Fibroblast of skin of abdomen (primary cell): ENCODE measurements at regions not wholly inside any gene's neighbourhood (a gene's known extent, or its start where the extent isn't known, plus 50 kb on each side); places are given as distances from the start of the nearest gene placed in this dataset.
"Not testable (repeated sequence)": the region's sequence is repeated elsewhere in the genome, so short reads cannot be mapped to it uniquely, and the experiment has no call there.

Source experiments
- DNase-seq: peaks from one replicate; pipeline ENCODE4 v3.0.0-alpha.2; 2013

DNA sequence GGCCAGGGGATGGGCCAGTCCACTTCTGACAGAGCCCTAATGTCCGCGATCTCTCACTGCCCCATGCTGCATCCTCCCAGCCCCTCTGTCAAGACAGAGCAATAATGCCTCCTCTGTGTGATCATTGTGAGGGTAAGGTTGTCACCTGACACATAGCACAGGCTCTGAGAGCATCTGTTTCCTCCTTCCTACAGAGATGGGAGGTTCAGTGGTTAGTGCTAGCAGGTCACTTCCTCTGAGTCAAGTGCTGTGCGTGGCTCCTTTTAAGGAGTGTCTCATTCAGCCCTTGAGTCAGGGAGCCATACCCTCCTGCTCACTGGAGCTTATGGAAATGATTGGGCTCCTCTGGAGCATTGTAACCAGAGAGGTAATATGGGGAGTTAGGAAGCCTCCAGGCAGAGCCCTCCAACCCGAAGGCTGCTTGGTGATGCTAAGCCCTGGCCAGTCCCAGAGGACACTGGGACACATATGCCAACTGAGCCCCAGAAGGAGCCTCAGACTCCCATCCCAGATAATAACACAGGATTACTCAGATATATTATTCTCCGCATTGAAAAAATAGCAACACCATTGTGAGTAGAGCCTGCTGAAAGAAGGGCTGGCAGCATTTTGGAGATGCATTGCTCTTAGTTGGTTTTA lies 189.0 kb downstream of the GALNT1 start:
- no peak for DNase-seq

DNA sequence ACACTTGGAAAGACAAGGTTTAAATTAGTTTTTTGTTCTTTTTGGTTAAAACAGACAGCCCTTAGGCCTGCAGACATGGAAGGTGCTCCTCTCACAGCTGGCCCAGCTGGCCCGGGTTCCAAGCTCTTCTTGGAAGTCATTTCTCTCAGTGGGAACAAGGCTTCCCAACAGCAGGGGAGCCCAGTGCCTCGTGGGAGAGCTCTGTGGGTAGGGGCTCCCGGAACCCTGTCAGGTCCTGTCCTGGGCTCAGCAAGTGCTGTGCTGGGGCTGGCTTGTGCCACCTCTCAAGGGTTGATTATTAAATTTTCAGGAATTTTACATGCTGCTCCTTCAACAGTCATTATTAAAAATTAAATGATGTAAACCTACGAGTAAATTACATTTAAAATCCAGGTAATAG lies 189.6 kb downstream of the GALNT1 start:
- DNase-seq: no peak

DNA sequence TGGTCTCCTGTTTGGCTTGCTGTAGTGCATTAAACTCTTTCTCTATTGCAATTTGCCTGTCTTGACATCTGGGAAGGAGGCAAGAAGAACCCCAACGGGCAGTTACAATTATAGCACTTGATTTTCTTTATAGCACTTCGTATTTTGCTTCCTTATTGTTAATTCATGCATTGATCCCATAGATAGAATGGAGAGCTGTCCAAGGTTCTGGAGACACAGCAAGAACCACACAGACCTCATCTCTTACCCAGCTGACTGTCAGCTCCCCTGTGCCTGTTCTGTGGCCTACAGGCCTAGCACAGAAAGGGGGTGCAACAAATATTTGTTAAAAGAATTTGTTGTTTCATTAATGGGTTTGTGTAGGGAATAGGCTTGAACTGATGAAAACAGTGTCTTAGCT lies 194.3 kb downstream of the GALNT1 start:
- DNase-seq: peak; percentile 3

DNA sequence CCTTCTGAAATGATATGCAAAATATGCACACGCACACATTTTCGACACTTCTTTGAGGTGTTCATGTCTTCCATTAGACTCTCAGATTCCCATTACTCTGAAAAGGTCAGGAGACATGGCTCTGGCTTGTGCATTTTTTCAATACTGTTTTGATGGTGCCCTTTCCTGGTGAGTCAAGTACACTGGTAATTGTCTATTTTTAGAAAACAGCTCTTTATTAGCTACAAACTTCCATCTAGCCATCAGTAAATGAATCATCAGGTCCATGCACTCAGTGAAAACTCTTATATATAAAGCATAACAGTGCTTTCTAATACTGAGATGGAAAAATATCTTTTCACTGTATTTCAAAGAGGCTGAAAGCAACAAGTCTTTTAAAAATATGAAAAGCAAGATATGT lies 194.9 kb downstream of the GALNT1 start:
- DNase-seq: no peak

DNA sequence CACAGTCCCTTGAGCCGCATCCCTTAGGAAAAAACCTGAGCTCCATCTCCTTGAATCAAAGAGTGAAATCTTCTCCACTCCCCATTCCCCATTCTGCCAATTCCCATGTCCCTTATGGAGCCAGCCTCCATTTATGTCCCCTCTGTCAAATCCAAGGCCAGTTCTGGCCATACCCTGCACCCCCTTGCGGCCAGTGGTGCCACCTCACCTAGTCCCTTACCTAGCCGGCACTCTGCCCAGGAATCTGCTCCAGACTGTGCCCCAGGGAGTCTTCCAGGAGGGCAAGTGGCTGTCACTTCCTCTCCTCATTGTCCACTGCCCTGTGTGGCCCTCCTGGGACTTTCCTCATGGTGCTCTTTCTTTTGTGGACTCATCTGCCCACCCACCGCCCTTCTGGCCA lies 195.4 kb upstream of the RMP24 start:
- no peak for DNase-seq

DNA sequence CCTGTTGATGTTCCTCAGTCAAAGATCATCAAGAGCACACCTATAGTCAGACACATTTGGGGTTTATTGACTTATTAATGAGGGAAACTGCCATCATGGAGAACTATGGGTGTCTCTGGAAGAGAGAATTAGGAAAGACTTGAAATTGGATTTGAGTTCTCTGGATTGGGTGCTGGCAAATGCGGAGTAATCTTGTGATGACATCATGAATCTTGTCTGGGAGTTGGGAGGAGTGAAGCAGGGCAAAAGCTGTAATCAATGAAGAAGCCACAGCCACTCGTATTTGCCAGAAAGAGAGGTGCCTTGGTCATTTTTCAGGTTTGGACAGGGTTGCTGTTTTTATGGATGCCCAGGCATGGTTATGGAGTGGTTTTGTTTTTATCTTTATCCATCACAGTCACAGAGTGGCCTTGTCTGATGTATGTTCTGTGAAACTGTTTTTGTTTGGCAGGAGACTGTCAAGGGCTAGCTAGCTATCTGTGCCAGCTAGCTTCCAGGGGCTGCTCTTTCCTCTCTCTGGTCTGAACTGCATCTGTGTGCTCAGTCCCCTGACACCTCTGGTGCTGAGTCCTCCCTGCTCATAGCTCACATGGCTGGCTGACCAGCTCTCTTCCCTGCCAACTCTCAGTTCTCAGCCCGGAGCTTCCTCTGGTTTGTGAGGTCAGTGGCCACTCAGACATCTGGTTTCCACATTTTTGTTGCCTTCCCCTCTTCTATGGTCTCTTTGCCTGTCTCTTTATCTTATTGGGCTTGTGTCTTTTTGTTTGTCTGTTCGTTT lies 193.4 kb upstream of the RMP24 start:
- no peak for DNase-seq

DNA sequence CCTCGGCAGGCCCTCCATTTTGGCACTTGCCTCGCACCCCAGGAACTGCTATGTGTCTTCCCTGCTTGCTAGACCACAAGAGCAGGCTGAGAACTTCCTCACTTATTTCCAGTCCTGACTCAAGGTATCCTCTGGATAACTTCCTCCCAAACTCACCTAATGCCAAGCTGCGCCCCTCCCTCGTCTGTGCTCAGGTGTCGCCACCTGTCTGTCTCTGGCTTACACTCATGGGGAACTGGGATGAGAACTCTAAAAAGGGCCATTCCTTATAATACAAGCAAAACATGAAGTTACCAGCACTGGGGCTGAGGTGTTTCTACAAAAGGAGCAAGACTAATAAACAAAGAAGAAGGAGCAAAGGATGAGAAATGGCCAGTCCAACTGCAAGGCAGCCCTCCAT lies 191.5 kb upstream of the RMP24 start:
- DNase-seq: no peak

DNA sequence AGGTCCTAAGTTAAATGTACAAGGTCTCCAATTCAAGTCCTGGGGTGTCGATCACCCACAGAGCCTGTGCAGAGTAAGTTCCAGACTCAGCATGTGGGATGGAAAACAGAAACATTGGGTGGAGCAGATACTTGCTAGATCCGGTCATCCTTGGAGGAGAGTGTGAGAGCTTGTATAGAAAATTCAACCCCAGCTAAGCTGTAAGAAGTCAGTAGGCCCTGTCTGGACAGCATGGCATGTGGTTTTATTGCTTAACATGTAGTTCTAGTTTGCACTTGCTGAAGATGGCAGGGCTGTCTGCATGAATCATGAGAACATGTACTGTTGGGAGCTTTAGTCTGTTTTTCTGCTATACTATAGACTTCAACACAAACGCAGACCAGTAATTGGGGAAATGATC lies 189.6 kb upstream of the RMP24 start:
- DNase-seq: no peak

DNA sequence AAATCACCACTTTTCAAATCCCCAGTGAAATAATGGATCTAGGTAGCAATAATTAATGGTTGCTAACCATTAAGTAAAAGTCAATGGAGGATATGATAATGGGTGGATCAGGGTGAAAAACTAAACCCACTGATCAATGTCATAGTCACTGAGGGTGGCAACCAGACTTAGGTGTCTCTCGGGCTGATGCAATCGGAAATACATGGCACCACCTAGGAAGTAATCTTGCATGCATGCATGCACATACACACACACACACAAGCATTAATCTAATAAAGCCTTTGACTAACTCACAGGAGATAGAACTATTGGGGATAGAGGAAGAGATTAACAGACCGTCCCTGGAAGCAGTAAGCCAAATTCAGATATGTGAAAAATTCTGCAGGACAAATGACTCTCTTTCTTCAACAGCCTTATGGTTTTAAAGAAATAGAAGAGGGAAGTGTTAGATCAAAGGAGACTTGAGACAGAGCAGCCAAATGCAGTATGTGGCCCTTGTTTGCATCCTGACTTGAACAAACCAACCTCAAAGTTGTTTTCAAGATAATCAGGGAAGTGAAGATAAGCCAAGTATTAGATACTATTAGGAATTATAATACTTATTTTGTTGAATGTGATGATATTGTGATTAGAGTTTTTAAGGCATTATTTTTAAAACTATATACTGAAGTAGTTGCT lies 186.0 kb upstream of the RMP24 start:
- DNase-seq: no peak

DNA sequence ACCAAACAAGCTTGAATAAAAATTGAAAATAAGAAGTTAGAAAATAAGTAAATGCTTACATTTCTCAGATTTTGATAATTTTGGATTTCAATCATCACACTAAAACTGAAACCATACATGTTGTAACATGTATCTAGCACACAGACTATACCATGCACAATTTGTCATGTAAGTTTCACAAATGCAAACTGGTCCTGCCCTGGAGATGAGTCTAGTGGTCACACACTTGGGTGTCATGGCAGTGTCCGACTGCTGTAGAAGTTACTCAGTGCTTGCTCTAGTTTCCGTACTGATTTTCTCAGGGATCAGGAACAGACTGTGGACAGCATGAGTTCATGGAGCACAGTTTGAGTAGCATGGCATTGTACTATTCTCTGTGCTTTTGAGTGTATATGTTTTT lies 182.9 kb upstream of the RMP24 start:
- DNase-seq: no peak

DNA sequence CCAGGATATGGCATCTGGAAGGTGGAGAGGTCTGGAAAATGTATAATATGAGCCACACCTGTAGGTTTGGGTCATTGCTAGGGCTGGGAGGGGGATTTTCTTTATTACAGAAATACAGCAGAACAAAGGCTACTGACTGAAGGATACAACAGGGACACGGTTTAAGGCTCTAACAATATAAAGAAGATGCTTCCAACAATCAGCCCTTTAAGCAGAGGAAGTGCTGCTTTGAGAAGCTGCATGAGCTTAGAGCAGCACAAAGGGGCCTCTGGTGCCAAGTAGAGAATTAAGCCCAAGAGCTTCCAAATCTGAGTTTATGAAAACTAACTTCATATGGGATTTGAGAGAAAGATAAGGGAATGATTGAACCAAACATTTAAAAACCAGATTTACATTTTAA lies 174.5 kb upstream of the RMP24 start:
- no peak for DNase-seq

DNA sequence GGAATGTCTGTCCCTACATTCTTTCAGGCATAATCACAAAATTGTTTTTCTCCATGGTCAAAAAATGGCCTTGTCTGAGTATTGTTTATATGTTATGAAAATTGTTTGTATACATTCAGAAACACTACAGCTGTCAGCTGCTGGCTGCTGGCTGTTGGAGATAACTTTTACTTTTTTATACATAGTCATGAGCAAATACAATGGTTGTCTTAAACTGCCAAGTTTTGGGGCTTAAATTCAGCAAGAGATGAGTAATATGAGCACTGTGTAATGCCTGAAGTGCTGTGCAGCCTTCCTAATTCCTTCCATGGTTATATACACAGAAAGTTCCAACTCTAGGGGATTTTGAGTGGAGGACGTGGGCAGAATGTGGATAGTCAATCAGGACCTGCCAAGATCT lies 168.9 kb upstream of the RMP24 start:
- no peak for DNase-seq

DNA sequence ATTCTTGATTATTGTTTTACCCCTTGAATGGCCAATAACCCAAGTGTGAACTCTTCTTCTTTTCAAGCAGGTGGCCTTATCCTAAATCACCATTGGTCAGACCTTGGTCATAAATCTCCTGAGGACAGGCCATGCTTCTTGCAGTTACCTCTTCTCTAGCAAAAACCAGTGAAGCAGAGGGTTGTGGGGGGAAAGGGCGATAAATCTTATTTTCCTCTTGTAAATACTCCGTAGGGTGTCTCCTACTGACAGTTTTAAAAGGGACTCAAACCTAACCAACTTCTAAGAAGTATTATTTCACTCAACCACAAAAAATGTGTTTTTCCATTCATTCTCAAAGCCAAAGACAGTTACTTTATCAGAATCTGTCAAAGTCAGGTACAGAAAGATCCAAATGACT lies 168.1 kb upstream of the RMP24 start:
- DNase-seq: no peak

DNA sequence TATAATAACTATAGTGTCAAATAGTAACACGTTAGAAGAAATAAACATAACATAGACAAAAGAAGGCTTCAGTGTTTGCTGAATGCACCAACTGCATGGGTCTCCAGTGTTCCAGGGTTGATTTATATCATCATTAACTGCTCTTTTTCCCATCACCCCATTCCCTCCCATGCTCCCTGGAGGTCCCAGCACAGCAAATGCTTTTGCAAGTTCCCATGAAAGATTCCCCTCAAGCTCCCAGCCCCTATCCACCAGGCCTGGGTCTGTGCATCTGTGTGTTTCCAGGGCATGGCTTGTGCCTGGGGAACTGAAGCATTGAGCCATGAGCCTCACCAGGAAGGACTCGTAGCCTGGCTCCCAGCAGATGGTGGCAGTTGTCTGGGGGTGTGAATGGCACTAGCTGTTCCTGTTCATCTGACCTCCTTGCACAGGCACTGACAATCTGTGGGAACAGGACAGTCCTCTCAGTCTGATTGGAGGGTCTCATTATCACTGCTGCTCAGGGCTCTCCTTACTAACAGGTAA lies 164.6 kb upstream of the RMP24 start:
- no peak for DNase-seq

DNA sequence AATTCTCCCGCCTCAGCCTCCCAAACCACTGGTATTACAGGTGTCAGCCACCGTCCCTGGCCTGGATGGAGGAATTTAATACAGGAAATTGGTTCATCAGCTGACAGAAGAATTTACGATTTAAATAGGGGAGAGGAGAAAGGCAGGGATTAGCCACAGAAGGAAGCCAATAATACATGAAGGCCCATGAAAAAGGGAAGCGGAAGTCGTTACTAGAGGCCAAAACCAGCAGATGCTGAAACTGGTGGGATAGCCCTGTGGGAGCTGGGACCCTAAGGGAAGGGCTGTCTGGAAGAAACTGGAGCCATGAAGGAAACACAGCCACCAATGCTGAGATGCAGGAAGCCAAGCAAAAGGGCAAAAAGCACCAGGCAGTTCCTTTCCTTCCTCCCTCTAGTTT lies 163.7 kb upstream of the RMP24 start:
- DNase-seq: no peak

DNA sequence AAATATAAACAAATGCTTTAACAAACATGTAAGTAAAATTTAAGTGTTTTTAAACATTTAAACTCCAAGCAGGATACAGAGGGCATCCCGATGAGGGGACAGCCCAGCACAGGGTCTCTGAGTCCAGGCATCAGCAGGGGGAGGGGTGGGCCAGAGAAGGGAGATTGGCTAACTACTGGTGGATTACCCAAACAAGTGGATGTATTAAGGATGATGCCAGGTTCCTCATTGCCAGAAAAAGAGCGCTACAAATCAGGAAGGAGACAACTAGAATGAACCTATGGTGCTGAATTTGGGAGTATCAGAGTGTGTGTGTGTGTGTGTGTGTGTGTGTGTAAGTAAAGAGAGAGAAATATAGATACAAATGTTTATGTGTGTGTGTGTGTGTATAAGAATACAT lies 162.0 kb upstream of the RMP24 start:
- DNase-seq: no peak

DNA sequence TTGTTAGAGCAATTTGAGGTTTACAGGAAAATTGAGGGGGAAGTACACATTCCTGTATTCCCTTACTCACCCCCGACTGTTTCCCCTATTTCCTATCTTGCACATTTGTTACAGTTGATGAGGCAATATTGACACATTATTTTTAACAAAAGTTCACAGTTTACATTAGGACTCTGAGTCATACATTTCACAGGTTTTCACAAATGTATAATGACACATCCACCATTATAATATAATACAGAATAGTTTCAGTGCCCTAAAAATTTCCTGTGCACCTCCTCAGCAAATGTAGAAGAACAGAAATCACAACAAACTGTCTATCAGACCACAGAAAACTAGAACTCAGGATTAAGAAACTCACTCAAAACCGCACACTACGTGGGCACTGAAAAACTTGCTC lies 160.6 kb upstream of the RMP24 start:
- DNase-seq: no peak

DNA sequence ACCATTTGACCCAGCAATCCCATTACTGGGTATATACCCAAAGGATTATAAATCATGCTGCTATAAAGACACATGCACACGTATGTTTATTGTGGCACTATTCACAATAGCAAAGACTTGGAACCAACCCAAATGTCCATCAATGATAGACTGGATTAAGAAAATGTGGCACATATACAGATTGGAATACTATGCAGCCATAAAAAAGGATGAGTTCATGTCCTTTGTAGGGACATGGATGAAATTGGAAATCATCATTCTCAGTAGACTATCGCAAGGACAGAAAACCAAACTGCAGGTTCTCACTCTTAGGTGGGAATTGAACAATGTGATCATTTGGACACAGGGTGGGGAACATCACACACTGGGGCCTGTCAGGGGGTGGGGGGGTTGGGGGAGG lies 157.5 kb upstream of the RMP24 start:
- not testable (repeated sequence) for DNase-seq

DNA sequence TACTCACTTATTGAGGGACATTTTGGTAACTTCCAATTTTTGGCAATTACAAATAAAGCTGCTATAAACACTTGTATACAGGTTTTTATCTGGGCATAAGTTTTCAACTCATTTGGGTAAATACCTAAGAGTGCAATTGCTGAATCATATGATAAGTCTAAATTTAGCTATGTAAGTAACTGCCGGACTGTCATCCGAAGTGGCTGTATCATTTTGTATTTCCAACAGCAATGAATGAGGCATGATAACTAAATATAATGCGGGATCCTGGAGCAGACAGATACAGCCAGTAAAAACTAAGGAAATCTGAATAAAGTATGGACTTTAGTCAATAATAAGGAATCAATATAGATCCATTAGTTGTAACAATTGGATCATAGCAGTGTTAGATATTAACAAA lies 156.5 kb upstream of the RMP24 start:
- DNase-seq: no peak

DNA sequence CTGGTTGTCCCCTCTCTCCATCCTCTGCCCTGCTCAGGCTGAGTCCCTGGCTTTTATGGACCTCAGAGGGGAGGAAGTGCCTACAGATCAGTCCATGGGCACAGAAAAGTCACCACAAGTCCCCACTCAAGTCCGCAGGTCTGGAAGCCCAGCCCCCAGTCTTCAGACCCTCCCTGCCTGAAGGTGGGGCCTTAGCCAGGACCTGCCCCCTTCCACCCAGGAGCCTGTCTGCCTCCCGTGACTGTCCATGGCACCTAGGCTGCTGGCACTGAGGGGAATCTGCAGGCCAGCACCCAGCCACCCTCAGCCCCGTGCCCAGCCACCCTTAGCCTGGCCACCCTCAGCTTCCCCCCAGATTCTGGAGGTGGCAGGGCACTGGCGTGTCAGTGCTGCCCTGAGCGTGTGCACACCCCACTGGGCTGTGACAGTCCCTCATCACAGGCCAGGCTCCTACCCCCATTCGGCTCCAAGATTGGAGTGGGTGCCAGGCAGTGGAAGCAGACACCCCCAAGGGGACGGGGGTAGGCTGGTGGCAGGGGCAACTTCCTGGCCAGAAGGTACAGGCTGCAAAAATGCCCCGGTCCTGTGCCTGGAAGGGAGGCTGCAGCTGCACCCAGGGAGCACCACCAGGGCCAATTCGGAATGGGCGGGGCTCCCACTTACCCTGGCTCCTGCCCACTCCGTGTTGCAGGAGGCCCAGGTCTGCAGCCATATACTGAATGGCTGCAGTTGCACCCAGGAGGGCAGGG lies 154.7 kb upstream of the RMP24 start:
- no peak for DNase-seq

DNA sequence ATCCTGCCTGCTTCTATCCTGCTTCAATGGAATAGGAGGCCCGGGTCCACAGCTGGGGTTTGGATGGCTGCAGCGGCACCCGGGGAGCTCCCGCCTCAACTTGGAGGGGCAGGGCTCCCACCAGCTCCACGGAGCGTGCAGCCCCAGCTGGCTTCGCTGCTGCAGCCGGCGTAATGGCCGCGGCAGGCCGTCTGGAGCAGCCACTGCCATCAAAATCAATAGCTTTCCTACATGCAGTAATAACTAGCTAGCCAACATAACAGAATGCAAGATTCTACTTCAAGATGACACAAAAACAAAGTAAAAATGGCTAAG lies 154.2 kb upstream of the RMP24 start:
- no peak for DNase-seq

DNA sequence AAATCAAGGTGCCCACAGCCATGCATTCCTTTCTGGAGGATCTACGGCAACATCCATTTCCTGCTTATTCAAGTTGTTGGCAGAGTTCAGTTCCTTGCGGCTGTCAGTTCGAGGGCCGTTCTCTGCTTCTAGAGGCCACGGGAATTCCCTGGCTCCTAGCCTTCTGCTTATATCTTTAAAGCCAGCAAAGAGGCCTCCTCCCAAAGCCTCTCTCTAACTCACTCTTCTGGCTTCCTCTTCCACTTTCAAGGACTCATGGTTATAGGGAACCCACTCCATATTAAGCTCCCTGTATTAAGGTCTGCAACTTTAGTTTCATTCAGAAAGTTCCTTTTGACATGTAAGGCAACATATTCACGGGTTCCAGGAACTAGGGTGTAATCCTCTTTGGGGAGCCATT lies 150.1 kb upstream of the RMP24 start:
- no peak for DNase-seq

DNA sequence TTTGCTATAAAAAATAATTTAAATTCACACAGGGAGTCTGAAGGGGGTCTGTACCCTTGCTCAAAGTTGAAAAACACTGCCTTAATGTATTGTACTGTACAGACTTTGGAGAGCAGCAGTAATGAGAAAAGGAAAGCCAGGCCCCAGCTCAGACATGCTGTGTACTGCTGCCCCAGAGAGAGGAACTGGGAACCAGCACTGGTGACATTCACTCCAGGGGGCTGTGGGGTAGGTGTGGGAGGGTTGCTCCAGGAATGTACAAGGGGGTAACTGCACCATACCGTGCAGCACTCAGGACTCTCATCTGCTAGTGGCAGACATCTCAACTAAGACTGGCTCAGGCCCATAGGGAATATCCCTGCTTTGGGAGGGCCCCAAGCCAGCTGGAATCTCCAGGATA lies 146.0 kb upstream of the RMP24 start:
- no peak for DNase-seq
